Tibial nerve (tissue), 3 donors: ENCODE measurements at regions not wholly inside any gene's neighbourhood (a gene's known extent, or its start where the extent isn't known, plus 50 kb on each side); places are given as distances from the start of the nearest gene placed in this dataset.

Source experiments
- POLR2A ChIP-seq, 2 donors: fragments of 450-650 bp; IDR thresholded peaks; one replicate each; pipeline ENCODE4 v1.6.1; 2017; ENCODE audit warnings: antibody characterized with exemption in 2 of 2, mild to moderate bottlenecking in 2 of 2, moderate library complexity in 2 of 2
- TF ChIP-seq, protein P1 (sequence below), 5 experiments: fragments of 200-600 bp in 3 of 5; fragments of 450-650 bp in 2 of 5; sonication (generic) in 3 of 5; IDR thresholded peaks; one replicate each; pipeline ENCODE4 v1.5.1; 2016 to 2019; ENCODE audit warnings: antibody characterized with exemption in 5 of 5, mild to moderate bottlenecking in 3 of 5, moderate library complexity in 2 of 5

- TF ChIP-seq, protein P1, sequence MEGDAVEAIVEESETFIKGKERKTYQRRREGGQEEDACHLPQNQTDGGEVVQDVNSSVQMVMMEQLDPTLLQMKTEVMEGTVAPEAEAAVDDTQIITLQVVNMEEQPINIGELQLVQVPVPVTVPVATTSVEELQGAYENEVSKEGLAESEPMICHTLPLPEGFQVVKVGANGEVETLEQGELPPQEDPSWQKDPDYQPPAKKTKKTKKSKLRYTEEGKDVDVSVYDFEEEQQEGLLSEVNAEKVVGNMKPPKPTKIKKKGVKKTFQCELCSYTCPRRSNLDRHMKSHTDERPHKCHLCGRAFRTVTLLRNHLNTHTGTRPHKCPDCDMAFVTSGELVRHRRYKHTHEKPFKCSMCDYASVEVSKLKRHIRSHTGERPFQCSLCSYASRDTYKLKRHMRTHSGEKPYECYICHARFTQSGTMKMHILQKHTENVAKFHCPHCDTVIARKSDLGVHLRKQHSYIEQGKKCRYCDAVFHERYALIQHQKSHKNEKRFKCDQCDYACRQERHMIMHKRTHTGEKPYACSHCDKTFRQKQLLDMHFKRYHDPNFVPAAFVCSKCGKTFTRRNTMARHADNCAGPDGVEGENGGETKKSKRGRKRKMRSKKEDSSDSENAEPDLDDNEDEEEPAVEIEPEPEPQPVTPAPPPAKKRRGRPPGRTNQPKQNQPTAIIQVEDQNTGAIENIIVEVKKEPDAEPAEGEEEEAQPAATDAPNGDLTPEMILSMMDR (IDR thresholded peaks at IDR 0.05) = no peak
- TF ChIP-seq POLR2A (IDR thresholded peaks at IDR 0.05) = no peak
These were observed 192.4 kb upstream of the ERBB4 start for GRCh38 chr2:212730994-212731393.
